AG04449 (cell line): ENCODE measurements at regions not wholly inside any gene's neighbourhood (a gene's known extent, or its start where the extent isn't known, plus 50 kb on each side); places are given as distances from the start of the nearest gene placed in this dataset.

Experiments used
- CTCF ChIA-PET: fragments of 350-600 bp; formaldehyde crosslinking; extraction: SDS; loops from one replicate; lab custom pipeline; 2021; ENCODE audit warnings: antibody characterized with exemption; lab: Yijun Ruan, JAX
- POLR2A ChIA-PET: fragments of 400-600, 350-600 bp; formaldehyde crosslinking; extraction: SDS; loops from one replicate; lab custom pipeline; 2020; ENCODE audit warnings: antibody characterized with exemption, inconsistent platforms; lab: Yijun Ruan, JAX
- DNase-seq: peaks from one replicate; pipeline ENCODE4 v3.0.0-alpha.2; 2010; ENCODE audit warnings: low read depth, low spot score
- H3K4me3 ChIP-seq: 2 replicates; pipeline ENCODE4 v1.5.1; 2011; ENCODE audit warnings: low read depth, mild to moderate bottlenecking, control low read depth, low read length
- CTCF ChIP-seq: IDR thresholded peaks from one replicate; pipeline ENCODE4 v1.5.1; 2011; ENCODE audit warnings: mild to moderate bottlenecking, moderate library complexity, low read length, control low read depth, inconsistent platforms; ENCODE audit not compliant: insufficient read depth; ENCODE audit errors: missing control alignments

DNA sequence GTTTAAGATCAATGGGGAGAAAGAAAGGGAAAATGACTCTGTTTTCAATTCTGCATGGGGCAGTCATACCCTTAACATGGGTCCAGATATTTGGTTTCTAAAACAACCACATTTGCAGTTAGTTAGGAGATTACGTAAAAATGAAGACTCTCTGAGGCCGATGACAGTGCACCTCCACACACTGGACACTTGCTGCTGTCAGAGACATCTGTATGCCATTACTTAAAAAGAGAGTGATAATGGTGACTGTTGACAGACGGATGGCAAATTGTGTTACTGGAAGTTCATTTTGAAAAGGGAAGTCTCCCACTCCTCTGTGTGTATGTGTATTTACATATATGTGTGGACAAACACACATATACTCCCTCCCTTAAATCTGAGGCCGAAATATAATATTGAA is 304.5 kb upstream of the SEMA6D start:
- no peak for DNase-seq
- no peak for TF ChIP-seq CTCF
- no peak overlapping the region for H3K4me3 ChIP-seq
- ChIA-PET CTCF (no interaction called here), POLR2A (no interaction called here)

DNA sequence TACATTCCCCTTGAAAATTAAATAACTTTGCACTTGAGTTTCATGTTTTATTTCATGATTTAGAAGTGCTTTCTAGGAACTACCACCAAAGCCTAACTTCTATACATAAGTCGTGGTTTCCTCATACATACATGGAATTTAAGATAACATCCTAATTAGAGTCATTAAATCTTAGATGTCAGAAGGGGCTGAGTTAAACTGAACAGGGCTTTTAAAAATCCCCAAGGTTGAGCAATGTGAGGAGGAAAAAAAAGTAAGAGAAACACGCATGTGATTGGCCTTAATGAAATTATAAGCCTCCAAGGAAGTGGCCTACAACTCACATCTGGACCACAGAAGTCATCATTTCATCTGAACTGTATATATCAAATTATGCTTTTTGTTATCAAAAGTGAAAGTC is 303.1 kb upstream of the SEMA6D start:
- CTCF ChIA-PET: no interaction called here
- no peak for DNase-seq
- no peak for TF ChIP-seq CTCF
- no peak overlapping the region for H3K4me3 ChIP-seq
- POLR2A ChIA-PET: no interaction called here

DNA sequence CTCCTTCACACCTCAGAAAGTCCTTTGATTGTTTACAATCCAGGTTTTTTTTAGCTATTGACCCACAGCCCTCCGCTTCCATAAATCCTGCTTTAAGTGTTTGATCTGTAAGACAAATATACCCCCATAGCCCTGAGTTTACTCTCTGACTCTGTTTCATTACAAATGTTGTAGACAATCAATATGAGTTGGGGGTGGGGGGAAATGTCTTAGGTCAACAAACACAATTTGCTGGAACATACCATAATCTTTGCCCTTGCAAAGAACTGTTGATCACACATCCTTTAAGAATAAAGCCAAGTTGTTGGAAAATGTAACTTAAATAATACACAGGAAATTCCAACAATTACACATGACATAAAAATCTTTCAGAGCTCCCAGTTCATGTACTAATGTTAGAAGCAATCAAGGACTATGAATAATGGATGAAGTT is 301.8 kb upstream of the SEMA6D start:
- POLR2A ChIA-PET: interaction anchor here (0.6 kb wide), 1 partner anchor 32 kb away, joined by 3 read pairs; no protein-coding TSS in a partner anchor
- CTCF ChIA-PET: interaction anchor here (1.7 kb wide), 1 partner anchor 10 kb away, joined by 3 read pairs; no protein-coding TSS in a partner anchor
- no peak for TF ChIP-seq CTCF
- no peak for DNase-seq
- no peak overlapping the region for H3K4me3 ChIP-seq

DNA sequence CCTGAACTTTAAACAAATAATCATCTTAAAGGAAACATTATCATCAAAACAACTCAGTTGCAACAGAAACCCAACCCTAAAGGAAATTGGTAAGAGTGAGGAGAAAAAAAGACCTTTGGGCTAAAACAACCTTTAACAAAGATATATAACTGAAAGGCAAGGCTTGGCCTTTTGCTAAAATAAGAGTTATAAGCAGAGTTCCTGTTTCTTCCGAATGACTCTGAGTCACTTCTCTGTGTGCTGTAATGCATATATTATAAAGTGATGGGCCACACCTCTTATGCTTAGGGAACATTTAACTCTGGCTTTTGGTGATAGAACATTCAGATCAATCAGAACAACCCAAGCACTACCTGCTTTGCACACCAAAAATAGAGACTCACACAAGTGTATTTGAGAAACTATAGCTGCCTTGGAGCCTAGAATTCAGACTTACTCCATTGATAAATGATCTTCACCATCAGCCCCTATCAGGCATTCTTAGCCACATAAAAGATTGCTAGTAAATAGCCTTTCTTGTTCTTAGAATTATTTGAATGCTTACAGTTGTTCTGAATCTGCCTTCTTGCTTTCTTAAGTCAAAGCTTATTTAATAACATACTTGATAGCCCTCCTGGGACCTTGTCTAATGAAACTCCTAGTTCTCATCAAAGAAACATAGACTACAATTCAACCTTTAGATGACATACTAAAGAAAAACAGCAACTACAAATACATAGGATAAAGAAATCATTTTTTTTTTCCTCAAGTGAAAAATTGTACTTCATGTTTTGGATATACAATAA is 294.2 kb upstream of the SEMA6D start:
- no peak for DNase-seq
- CTCF ChIA-PET: interaction anchor here (1.2 kb wide), 1 partner anchor 49 kb away, joined by 3 read pairs; no protein-coding TSS in a partner anchor
- POLR2A ChIA-PET: no interaction called here
- H3K4me3 ChIP-seq: no peak overlapping the region
- no peak for TF ChIP-seq CTCF

DNA sequence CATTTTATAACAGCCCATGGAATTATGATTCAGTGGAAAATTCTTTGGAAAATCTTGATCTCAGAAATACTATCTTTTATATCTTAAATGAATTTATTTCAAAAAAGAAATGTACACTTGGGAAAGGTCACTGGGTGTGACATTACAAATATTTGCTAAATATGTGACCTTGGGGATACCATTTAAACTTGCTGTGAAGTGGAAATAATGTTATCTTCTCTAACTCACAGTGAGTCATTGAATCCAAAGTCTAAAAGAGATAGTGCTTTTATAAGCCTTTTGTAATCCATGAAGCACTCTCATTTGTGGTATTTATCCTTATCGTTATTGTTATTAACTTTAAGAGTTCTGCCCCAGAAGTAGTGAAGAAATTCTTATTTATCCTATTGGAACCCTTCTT is 289.8 kb upstream of the SEMA6D start:
- TF ChIP-seq CTCF: no peak
- POLR2A ChIA-PET: no interaction called here

DNA sequence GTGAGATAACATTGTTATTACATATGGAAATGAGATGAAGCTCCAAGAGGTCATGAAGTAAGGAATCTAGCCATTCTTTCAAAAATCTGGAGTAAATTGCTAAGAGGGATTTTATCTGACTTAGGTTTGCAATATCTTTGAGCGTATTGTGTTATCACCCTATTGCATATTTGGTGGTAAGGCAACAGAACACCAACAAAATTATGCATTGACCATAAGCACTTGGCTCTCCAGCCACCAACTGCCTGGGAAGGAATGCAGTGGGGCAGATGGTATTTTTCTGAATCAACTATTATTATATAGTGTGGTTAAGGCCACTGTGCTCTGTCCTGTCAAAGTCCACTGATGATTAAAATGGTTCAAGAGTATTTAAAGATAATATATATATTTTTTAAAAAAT is 287.9 kb upstream of the SEMA6D start:
- no peak overlapping the region for H3K4me3 ChIP-seq
- ChIA-PET POLR2A (no interaction called here), CTCF (no interaction called here)
- DNase-seq: no peak
- no peak for TF ChIP-seq CTCF

More for the DNA sequence above, 289.8 kb upstream of the SEMA6D start:
- no peak for DNase-seq
- no peak overlapping the region for H3K4me3 ChIP-seq
- CTCF ChIA-PET: no interaction called here
